Loucy (cell line): ENCODE measurements at regions not wholly inside any gene's neighbourhood (a gene's known extent, or its start where the extent isn't known, plus 50 kb on each side); places are given as distances from the start of the nearest gene placed in this dataset.

Experiments
- H2AFZ ChIP-seq: fragments of 200-600 bp; sonication (generic); 2 replicates; pipeline ENCODE4 v1.6.0; 2016; ENCODE audit warnings: antibody characterized with exemption, mild to moderate bottlenecking, low read length, moderate library complexity
- H3F3A ChIP-seq: fragments of 200-600 bp; 2 replicates; pipeline ENCODE4 v1.6.0; 2016; ENCODE audit warnings: antibody characterized with exemption, low read depth, mild to moderate bottlenecking
- H3K27me3 ChIP-seq: fragments of 200-600 bp; sonication (generic); 2 replicates; pipeline ENCODE4 v1.6.1; 2014; ENCODE audit warnings: low read length, mild to moderate bottlenecking; ENCODE audit not compliant: insufficient read depth, poor library complexity, severe bottlenecking
- H3K36me3 ChIP-seq: fragments of 200-600 bp; sonication (generic); 2 replicates; pipeline ENCODE4 v1.6.1; 2016; ENCODE audit warnings: low read length; ENCODE audit not compliant: insufficient read depth
- H3K4me1 ChIP-seq: fragments of 200-600 bp; sonication (generic); 2 replicates; pipeline ENCODE4 v1.5.1; 2014; ENCODE audit warnings: low read length, mild to moderate bottlenecking; ENCODE audit not compliant: insufficient read depth, poor library complexity, severe bottlenecking
- H3K4me2 ChIP-seq: fragments of 200-600 bp; sonication (generic); 2 replicates; pipeline ENCODE4 v1.6.0; 2014; ENCODE audit warnings: antibody characterized with exemption, low read length, low read depth, mild to moderate bottlenecking; ENCODE audit not compliant: poor library complexity, severe bottlenecking
- H3K4me3 ChIP-seq: fragments of 200-600 bp; sonication (generic); 2 replicates; pipeline ENCODE4 v1.5.1; 2014; ENCODE audit warnings: low read length, mild to moderate bottlenecking, mixed read lengths; ENCODE audit not compliant: poor library complexity, severe bottlenecking
- H3K79me2 ChIP-seq: fragments of 200-600 bp; sonication (generic); 2 replicates; pipeline ENCODE4 v1.6.1; 2014; ENCODE audit warnings: low read length; ENCODE audit not compliant: insufficient read depth
- H3K9ac ChIP-seq: fragments of 200-600 bp; sonication (generic); 2 replicates; pipeline ENCODE4 v1.6.0; 2014; ENCODE audit warnings: mild to moderate bottlenecking, low read depth, low read length, moderate library complexity; ENCODE audit not compliant: poor library complexity, severe bottlenecking
- H3K9me2 ChIP-seq: fragments of 200-600 bp; sonication (generic); replicated peaks from 2 replicates; pipeline ENCODE4 v1.6.1; 2016; ENCODE audit warnings: low read depth, low read length, mixed read lengths
- H3K9me3 ChIP-seq: fragments of 200-600 bp; sonication (generic); 2 replicates; pipeline ENCODE4 v1.6.1; 2014; ENCODE audit warnings: mild to moderate bottlenecking, antibody characterized with exemption, low read length, low read depth; ENCODE audit not compliant: insufficient read depth
- H4K20me1 ChIP-seq: fragments of 200-600 bp; sonication (generic); 2 replicates; pipeline ENCODE4 v1.6.0; 2014; ENCODE audit warnings: antibody characterized with exemption, low read length, mild to moderate bottlenecking; ENCODE audit not compliant: insufficient read depth, poor library complexity, severe bottlenecking
- EZH2phosphoT487 ChIP-seq: fragments of 200-600 bp; IDR thresholded peaks from 2 replicates; pipeline ENCODE4 v1.6.1; 2018; ENCODE audit warnings: antibody characterized with exemption, mild to moderate bottlenecking, moderate library complexity, borderline replicate concordance
- TF ChIP-seq, protein P1 (sequence below): fragments of 200-600 bp; sonication (generic); conservative IDR thresholded peaks from 2 replicates; pipeline ENCODE4 v1.5.1; 2014; ENCODE audit warnings: mild to moderate bottlenecking, antibody characterized with exemption, low read length

DNA sequence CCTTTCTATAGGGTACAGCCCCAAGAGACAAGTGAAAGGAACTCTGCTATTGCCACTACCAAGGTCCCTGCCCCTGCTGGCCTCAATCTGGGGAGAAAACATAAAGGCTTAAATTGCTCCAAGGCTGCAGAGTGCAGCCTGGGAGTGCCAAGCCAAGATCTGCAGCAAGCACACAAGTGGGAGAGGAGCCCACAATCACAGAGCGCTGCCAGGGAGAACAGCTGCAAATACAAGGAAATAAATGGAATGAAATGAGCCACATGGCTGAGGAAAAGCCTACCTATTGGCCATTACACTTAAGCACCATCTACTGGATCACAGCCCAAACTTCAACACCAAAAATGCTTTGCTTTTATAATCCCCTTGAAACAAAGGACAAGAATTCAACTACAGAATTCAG lies 582.4 kb downstream of the FAM133A start:
- no peaks in the 10 kb centered on the region for H3K79me2 ChIP-seq
- H3K27me3 ChIP-seq, result no peaks in the 10 kb centered on the region
- no peaks in the 10 kb centered on the region for H3K9me2 ChIP-seq
- H3K4me3 ChIP-seq, result no peak overlapping the region
- H4K20me1 ChIP-seq, result no peaks in the 10 kb centered on the region
- no peaks in the 10 kb centered on the region for H3F3A ChIP-seq
- no peaks in the 10 kb centered on the region for H3K9me3 ChIP-seq
- H2AFZ ChIP-seq, result no peak overlapping the region
- no peak overlapping the region for H3K9ac ChIP-seq
- H3K4me1 ChIP-seq, result no peaks in the 10 kb centered on the region
- H3K36me3 ChIP-seq, result no peaks in the 10 kb centered on the region
- H3K4me2 ChIP-seq, result no peak overlapping the region
- TF ChIP-seq, protein P1, sequence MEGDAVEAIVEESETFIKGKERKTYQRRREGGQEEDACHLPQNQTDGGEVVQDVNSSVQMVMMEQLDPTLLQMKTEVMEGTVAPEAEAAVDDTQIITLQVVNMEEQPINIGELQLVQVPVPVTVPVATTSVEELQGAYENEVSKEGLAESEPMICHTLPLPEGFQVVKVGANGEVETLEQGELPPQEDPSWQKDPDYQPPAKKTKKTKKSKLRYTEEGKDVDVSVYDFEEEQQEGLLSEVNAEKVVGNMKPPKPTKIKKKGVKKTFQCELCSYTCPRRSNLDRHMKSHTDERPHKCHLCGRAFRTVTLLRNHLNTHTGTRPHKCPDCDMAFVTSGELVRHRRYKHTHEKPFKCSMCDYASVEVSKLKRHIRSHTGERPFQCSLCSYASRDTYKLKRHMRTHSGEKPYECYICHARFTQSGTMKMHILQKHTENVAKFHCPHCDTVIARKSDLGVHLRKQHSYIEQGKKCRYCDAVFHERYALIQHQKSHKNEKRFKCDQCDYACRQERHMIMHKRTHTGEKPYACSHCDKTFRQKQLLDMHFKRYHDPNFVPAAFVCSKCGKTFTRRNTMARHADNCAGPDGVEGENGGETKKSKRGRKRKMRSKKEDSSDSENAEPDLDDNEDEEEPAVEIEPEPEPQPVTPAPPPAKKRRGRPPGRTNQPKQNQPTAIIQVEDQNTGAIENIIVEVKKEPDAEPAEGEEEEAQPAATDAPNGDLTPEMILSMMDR, result no peak
- no peak for TF ChIP-seq EZH2phosphoT487

DNA sequence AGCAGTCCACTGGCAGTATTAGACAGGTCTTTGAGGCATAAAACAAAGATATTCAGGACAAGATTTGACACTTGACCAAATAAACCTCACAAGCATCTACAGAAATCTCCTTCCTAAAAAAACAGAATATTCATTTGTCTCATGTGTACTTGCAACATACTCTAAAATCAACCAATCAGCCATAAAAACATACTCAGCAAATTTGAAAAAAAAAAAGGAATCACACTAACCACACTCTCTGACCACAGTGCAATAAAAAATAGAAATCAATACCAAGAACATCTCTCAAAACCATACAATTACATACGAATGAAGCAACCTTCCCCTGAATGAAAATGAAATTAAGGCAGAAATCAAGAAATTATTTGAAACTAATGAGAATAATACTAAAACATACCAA lies 591.3 kb downstream of the FAM133A start:
- Histone ChIP-seq H2AFZ (no peak overlapping the region), H3K36me3 (no peaks in the 10 kb centered on the region), H3K27me3 (no peaks in the 10 kb centered on the region), H4K20me1 (no peaks in the 10 kb centered on the region), H3K79me2 (no peaks in the 10 kb centered on the region), H3K4me2 (no peak overlapping the region), H3K4me3 (no peak overlapping the region), H3F3A (no peaks in the 10 kb centered on the region), H3K4me1 (no peaks in the 10 kb centered on the region), H3K9me2 (no peaks in the 10 kb centered on the region), H3K9me3 (no peaks in the 10 kb centered on the region), H3K9ac (no peak overlapping the region)
- TF ChIP-seq, protein P1, result no peak
- no peak for TF ChIP-seq EZH2phosphoT487

DNA sequence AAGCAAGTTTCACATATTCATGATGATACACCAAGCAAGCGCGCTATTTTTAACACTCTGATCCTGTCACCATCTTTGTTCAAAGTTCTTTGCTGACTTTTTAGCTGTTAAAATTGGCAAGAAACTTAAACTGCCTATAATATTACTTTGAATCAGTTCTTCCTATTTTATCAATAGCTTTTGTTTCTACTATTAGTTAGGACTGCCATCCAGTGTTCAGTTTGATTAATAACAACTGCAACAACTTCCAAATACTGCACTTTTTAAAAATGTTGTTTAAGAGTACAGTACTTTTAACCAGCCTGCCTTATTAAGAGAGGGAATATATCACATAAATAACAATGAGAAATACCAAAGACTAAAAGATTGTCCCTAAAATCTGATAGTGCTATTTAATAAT lies 614.3 kb downstream of the FAM133A start:
- H3K4me1 ChIP-seq, result no peaks in the 10 kb centered on the region
- no peak overlapping the region for H2AFZ ChIP-seq
- H3K9me2 ChIP-seq, result no peaks in the 10 kb centered on the region
- no peak overlapping the region for H3K4me3 ChIP-seq
- no peak overlapping the region for H3K4me2 ChIP-seq
- H3K36me3 ChIP-seq, result no peaks in the 10 kb centered on the region
- no peak overlapping the region for H3K9ac ChIP-seq
- no peak for TF ChIP-seq EZH2phosphoT487
- TF ChIP-seq, protein P1, result no peak
- H4K20me1 ChIP-seq, result no peaks in the 10 kb centered on the region
- no peaks in the 10 kb centered on the region for H3K27me3 ChIP-seq
- no peaks in the 10 kb centered on the region for H3K79me2 ChIP-seq
- H3K9me3 ChIP-seq, result no peaks in the 10 kb centered on the region
- H3F3A ChIP-seq, result no peaks in the 10 kb centered on the region
